Stimulated activated naive CD8-positive, alpha-beta T cell treated with anti-CD3 and anti-CD28 coated beads, Interleukin-15, Interleukin-2, amounts not matched to agents 100 U/mL and 50 U/mL, for 24 hours (primary cell): ENCODE measurements at regions not wholly inside any gene's neighbourhood (a gene's known extent, or its start where the extent isn't known, plus 50 kb on each side); places are given as distances from the start of the nearest gene placed in this dataset.
"Not testable (repeated sequence)": the region's sequence is repeated elsewhere in the genome, so short reads cannot be mapped to it uniquely, and the experiment has no call there.

Experiments
- ATAC-seq: fragments of 150-1000 bp; cut with Tn5 transposase; one replicate; pipeline ENCODE4 v1.10.0; 2021
- DNase-seq: peaks from one replicate; pipeline ENCODE4 v3.0.0; 2021

GRCh38 chr21:29396951-29397455, 98.3 kb downstream of the BACH1 start:
- DNase-seq: no peak
- no peak for ATAC-seq

GRCh38 chr21:29403301-29403700, 104.6 kb downstream of the BACH1 start:
- no peak for ATAC-seq

GRCh38 chr21:29403922-29404538, 105.3 kb downstream of the BACH1 start:
- DNase-seq (no peak), ATAC-seq (no peak)

More at GRCh38 chr21:29403301-29403700, 104.6 kb downstream of the BACH1 start:
- DNase-seq: no peak

GRCh38 chr21:29405503-29406122, 106.9 kb downstream of the BACH1 start:
- no peak for DNase-seq
- ATAC-seq: no peak

- DNase-seq (no peak), ATAC-seq (no peak)
Observed at GRCh38 chr21:29406385-29406784, 107.7 kb downstream of the BACH1 start.

GRCh38 chr21:29407571-29407970, 108.8 kb downstream of the BACH1 start:
- no peak for DNase-seq
- ATAC-seq: no peak

GRCh38 chr21:29413683-29414082, 115.0 kb downstream of the BACH1 start:
- DNase-seq (no peak), ATAC-seq (no peak)

- ATAC-seq (no peak), DNase-seq (no peak)
Observed at GRCh38 chr21:29416268-29416667, 117.5 kb downstream of the BACH1 start.

- DNase-seq: no peak
- no peak for ATAC-seq
Observed at GRCh38 chr21:29418813-29419212, 120.1 kb downstream of the BACH1 start.

- DNase-seq (no peak), ATAC-seq (no peak)
Observed at GRCh38 chr21:29419422-29419821, 120.7 kb downstream of the BACH1 start.

GRCh38 chr21:29423099-29423870, 124.6 kb downstream of the BACH1 start:
- DNase-seq (no peak), ATAC-seq (no peak)

GRCh38 chr21:29424728-29425127, 126.0 kb downstream of the BACH1 start:
- DNase-seq: no peak
- ATAC-seq: no peak

- no peak for ATAC-seq
- DNase-seq: no peak
Observed at GRCh38 chr21:29429218-29429617, 130.5 kb downstream of the BACH1 start.

- ATAC-seq: no peak
- no peak for DNase-seq
Observed at GRCh38 chr21:29430030-29430429, 131.3 kb downstream of the BACH1 start.

- no peak for DNase-seq
- no peak for ATAC-seq
Observed at GRCh38 chr21:29430576-29430975, 131.9 kb downstream of the BACH1 start.

- ATAC-seq: no peak
Observed at GRCh38 chr21:29431178-29431577, 132.5 kb downstream of the BACH1 start.

GRCh38 chr21:29431680-29432079, 133.0 kb downstream of the BACH1 start:
- ATAC-seq: no peak
- no peak for DNase-seq

More at GRCh38 chr21:29431178-29431577, 132.5 kb downstream of the BACH1 start:
- DNase-seq: no peak

- no peak for ATAC-seq
Observed at GRCh38 chr21:29433366-29434059, 134.8 kb downstream of the BACH1 start.

GRCh38 chr21:29434081-29434480, 135.4 kb downstream of the BACH1 start:
- ATAC-seq: peak; percentile 73
- DNase-seq: no peak

More at GRCh38 chr21:29433366-29434059, 134.8 kb downstream of the BACH1 start:
- no peak for DNase-seq

GRCh38 chr21:29434982-29435381, 136.3 kb downstream of the BACH1 start:
- DNase-seq, ATAC-seq: not testable (repeated sequence)

- DNase-seq (peak; percentile 39), ATAC-seq (peak; percentile 71)
Observed at GRCh38 chr21:29436143-29436542, 137.4 kb downstream of the BACH1 start.

- ATAC-seq: no peak
Observed at GRCh38 chr21:29436650-29437049, 137.9 kb downstream of the BACH1 start.

More at GRCh38 chr21:29436650-29437049, 137.9 kb downstream of the BACH1 start:
- no peak for DNase-seq
